Astrocyte (in vitro differentiated cells and primary cell): ENCODE measurements at regions not wholly inside any gene's neighbourhood (a gene's known extent, or its start where the extent isn't known, plus 50 kb on each side); places are given as distances from the start of the nearest gene placed in this dataset.

Experiments used
- DNase-seq: peaks from one replicate; pipeline ENCODE4 v3.0.0-alpha.2; 2010; ENCODE audit warnings: low read depth
- FAIRE-seq: peaks from 2 replicates; lab custom pipeline; 2011; peaks lifted over from hg19 to GRCh38; lab: Jason Lieb, UNC
- H2AFZ ChIP-seq: 2 replicates; pipeline ENCODE4 v1.6.0; 2012; ENCODE audit warnings: low read depth, low read length, inconsistent platforms
- H3K27ac ChIP-seq: 2 replicates; pipeline ENCODE4 v1.5.1; 2011; ENCODE audit warnings: low read depth, low read length, inconsistent platforms
- H3K27me3 ChIP-seq: 2 replicates; pipeline ENCODE4 v1.6.0; 2011; ENCODE audit warnings: low read length, inconsistent platforms; ENCODE audit not compliant: insufficient read depth
- H3K36me3 ChIP-seq: 2 replicates; pipeline ENCODE4 v1.5.1; 2011; ENCODE audit warnings: low read length, inconsistent platforms; ENCODE audit not compliant: insufficient read depth
- H3K4me1 ChIP-seq: 2 replicates; pipeline ENCODE4 v1.5.1; 2011; ENCODE audit warnings: low read length, inconsistent platforms; ENCODE audit not compliant: insufficient read depth
- H3K4me2 ChIP-seq: 2 replicates; pipeline ENCODE4 v1.6.0; 2012; ENCODE audit warnings: low read length, inconsistent platforms
- H3K4me3 ChIP-seq: 2 replicates; pipeline ENCODE4 v1.5.1; 2011; ENCODE audit warnings: low read depth, mild to moderate bottlenecking, low read length, inconsistent platforms; ENCODE audit not compliant: insufficient read depth
- H3K79me2 ChIP-seq: 2 replicates; pipeline ENCODE4 v1.6.0; 2012; ENCODE audit warnings: mild to moderate bottlenecking, low read length, inconsistent platforms; ENCODE audit not compliant: insufficient read depth
- H3K9ac ChIP-seq: 2 replicates; pipeline ENCODE4 v1.6.0; 2012; ENCODE audit warnings: mild to moderate bottlenecking, low read length, inconsistent platforms
- H3K9me3 ChIP-seq: 2 replicates; pipeline ENCODE4 v1.5.1; 2012; ENCODE audit warnings: low read depth, mild to moderate bottlenecking, low read length, inconsistent platforms; ENCODE audit not compliant: insufficient read depth
- H4K20me1 ChIP-seq: 2 replicates; pipeline ENCODE4 v1.6.0; 2012; ENCODE audit warnings: low read length, inconsistent platforms; ENCODE audit not compliant: insufficient read depth
- H3K27ac Mint-ChIP-seq: one replicate; pipeline ENCODE4 v1.8.0; 2021; ENCODE audit warnings: mild to moderate bottlenecking, mixed read lengths; ENCODE audit not compliant: unreplicated experiment
- H3K27me3 Mint-ChIP-seq: one replicate; pipeline ENCODE4 v1.8.0; 2021; ENCODE audit warnings: low read depth, mixed read lengths; ENCODE audit not compliant: unreplicated experiment
- H3K36me3 Mint-ChIP-seq: one replicate; pipeline ENCODE4 v1.8.0; 2021; ENCODE audit warnings: low read depth, mixed read lengths; ENCODE audit not compliant: unreplicated experiment
- H3K4me1 Mint-ChIP-seq: one replicate; pipeline ENCODE4 v1.8.0; 2021; ENCODE audit warnings: low read depth, mixed read lengths; ENCODE audit not compliant: unreplicated experiment
- H3K4me3 Mint-ChIP-seq: one replicate; pipeline ENCODE4 v1.8.0; 2021; ENCODE audit warnings: mild to moderate bottlenecking, moderate library complexity, mixed read lengths; ENCODE audit not compliant: unreplicated experiment
- H3K9me3 Mint-ChIP-seq: one replicate; pipeline ENCODE4 v1.8.0; 2021; ENCODE audit warnings: mild to moderate bottlenecking, mixed read lengths; ENCODE audit not compliant: unreplicated experiment
- EZH2 ChIP-seq: IDR thresholded peaks from 2 replicates; pipeline ENCODE4 v1.6.1; 2012; ENCODE audit warnings: mild to moderate bottlenecking, low read length, inconsistent platforms; ENCODE audit not compliant: insufficient read depth
- TF ChIP-seq, protein P1 (sequence below): IDR thresholded peaks from 2 replicates; pipeline ENCODE4 v1.5.1; 2011; ENCODE audit warnings: low read depth, mild to moderate bottlenecking, inconsistent platforms, low read length, moderate library complexity; ENCODE audit not compliant: insufficient read depth

- Mint-ChIP-seq H3K36me3 (peaks cover 2% of the 10 kb centered on the region), H3K4me1 (no peaks in the 10 kb centered on the region), H3K27ac (no peak overlapping the region), H3K4me3 (no peak overlapping the region), H3K27me3 (peaks cover 41% of the 10 kb centered on the region), H3K9me3 (peaks cover 13% of the 10 kb centered on the region)
- no peak overlapping the region for H2AFZ ChIP-seq
- no peaks in the 10 kb centered on the region for H3K36me3 ChIP-seq
- no peak overlapping the region for H3K4me2 ChIP-seq
- H3K9me3 ChIP-seq = no peaks in the 10 kb centered on the region
- H3K4me1 ChIP-seq = no peaks in the 10 kb centered on the region
- no peak for TF ChIP-seq EZH2
- TF ChIP-seq, protein P1, sequence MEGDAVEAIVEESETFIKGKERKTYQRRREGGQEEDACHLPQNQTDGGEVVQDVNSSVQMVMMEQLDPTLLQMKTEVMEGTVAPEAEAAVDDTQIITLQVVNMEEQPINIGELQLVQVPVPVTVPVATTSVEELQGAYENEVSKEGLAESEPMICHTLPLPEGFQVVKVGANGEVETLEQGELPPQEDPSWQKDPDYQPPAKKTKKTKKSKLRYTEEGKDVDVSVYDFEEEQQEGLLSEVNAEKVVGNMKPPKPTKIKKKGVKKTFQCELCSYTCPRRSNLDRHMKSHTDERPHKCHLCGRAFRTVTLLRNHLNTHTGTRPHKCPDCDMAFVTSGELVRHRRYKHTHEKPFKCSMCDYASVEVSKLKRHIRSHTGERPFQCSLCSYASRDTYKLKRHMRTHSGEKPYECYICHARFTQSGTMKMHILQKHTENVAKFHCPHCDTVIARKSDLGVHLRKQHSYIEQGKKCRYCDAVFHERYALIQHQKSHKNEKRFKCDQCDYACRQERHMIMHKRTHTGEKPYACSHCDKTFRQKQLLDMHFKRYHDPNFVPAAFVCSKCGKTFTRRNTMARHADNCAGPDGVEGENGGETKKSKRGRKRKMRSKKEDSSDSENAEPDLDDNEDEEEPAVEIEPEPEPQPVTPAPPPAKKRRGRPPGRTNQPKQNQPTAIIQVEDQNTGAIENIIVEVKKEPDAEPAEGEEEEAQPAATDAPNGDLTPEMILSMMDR = no peak
- H3K4me3 ChIP-seq = no peak overlapping the region
- DNase-seq (no peak), FAIRE-seq (no peak)
- no peak overlapping the region for H3K9ac ChIP-seq
- no peaks in the 10 kb centered on the region for H3K79me2 ChIP-seq
- H3K27ac ChIP-seq = no peak overlapping the region
- H4K20me1 ChIP-seq = no peaks in the 10 kb centered on the region
- no peaks in the 10 kb centered on the region for H3K27me3 ChIP-seq
Observed at GRCh38 chr14:78092040-78092439, 78.1 kb upstream of the NRXN3 start.

GRCh38 chr14:78103271-78103670, 66.9 kb upstream of the NRXN3 start:
- TF ChIP-seq, protein P1 = no peak
- no peak for TF ChIP-seq EZH2
- no peaks in the 10 kb centered on the region for H3K36me3 Mint-ChIP-seq

GRCh38 chr14:78104160-78104559, 66.0 kb upstream of the NRXN3 start:
- Mint-ChIP-seq H3K9me3 (peaks cover 10% of the 10 kb centered on the region), H3K27ac (no peak overlapping the region), H3K36me3 (no peaks in the 10 kb centered on the region), H3K4me1 (peaks cover 5% of the 10 kb centered on the region), H3K27me3 (peaks cover 43% of the 10 kb centered on the region), H3K4me3 (no peak overlapping the region)
- no peak for TF ChIP-seq EZH2
- TF ChIP-seq, protein P1 = no peak
- no peak overlapping the region for H3K4me3 ChIP-seq
- no peak overlapping the region for H2AFZ ChIP-seq
- no peak for FAIRE-seq
- no peaks in the 10 kb centered on the region for H3K79me2 ChIP-seq
- H3K4me1 ChIP-seq = no peaks in the 10 kb centered on the region
- no peak overlapping the region for H3K4me2 ChIP-seq
- DNase-seq = no peak
- H3K9ac ChIP-seq = no peak overlapping the region
- H3K36me3 ChIP-seq = no peaks in the 10 kb centered on the region
- no peaks in the 10 kb centered on the region for H4K20me1 ChIP-seq
- H3K9me3 ChIP-seq = no peaks in the 10 kb centered on the region
- H3K27ac ChIP-seq = no peak overlapping the region
- no peaks in the 10 kb centered on the region for H3K27me3 ChIP-seq

More at GRCh38 chr14:78103271-78103670, 66.9 kb upstream of the NRXN3 start:
- peak overlapping the region; percentile 24 for H3K27ac Mint-ChIP-seq
- Histone ChIP-seq H2AFZ (no peak overlapping the region), H3K27me3 (no peaks in the 10 kb centered on the region), H4K20me1 (no peaks in the 10 kb centered on the region), H3K27ac (no peak overlapping the region), H3K4me3 (no peak overlapping the region), H3K79me2 (no peaks in the 10 kb centered on the region), H3K36me3 (no peaks in the 10 kb centered on the region), H3K4me1 (no peaks in the 10 kb centered on the region), H3K9ac (no peak overlapping the region), H3K4me2 (no peak overlapping the region), H3K9me3 (no peaks in the 10 kb centered on the region)
- no peak overlapping the region for H3K4me3 Mint-ChIP-seq
- H3K27me3 Mint-ChIP-seq = peaks cover 43% of the 10 kb centered on the region
- H3K9me3 Mint-ChIP-seq = peaks cover 8% of the 10 kb centered on the region
- FAIRE-seq = no peak
- peaks cover 5% of the 10 kb centered on the region for H3K4me1 Mint-ChIP-seq
- DNase-seq = no peak
